ENCODE measurements at regions not wholly inside any gene's neighbourhood (a gene's known extent, or its start where the extent isn't known, plus 50 kb on each side); places are given as distances from the start of the nearest gene placed in this dataset.

GRCh38 chr6:165742047-165742446 lies 79.0 kb upstream of the PDE10A start:
- no peak for DNase-seq

DNA sequence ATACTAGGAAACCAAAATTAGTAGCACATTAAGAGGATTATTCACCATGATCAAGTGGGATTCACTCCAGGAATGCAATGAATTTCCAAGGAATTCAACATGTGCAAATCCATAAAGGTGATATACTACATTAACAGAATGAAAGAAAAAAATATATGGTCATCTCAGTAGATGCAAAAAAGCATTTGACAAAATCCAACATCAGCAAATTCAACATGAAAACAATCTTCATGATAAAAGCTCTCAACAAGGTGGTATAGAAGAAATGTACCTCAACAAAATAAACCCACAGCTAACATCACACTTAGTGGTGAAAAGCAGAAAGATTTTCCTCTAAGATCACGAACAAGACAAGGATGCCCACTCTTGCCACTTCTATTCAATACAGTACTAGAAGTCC lies 74.4 kb upstream of the PDE10A start:
- DNase-seq, result no peak

DNA sequence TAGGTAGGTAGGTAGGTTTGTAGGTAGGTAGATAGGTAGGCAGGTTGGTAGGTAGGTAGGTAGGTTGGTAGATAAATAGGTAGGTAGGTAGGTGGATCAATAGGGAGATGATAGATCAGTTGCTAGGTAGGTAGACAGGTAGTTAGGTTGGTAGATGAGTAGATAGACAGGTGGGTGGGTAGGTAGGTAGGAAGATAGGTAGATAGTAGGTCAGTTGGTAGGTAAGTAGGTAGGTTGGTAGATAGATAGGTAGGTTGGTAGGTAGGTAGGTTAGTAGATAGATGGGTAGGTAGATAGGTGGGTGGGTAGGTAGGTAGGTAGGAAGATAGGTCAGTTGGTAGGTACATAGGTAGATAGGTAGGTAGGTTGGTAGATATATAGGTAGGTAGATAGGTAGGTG lies 72.0 kb upstream of the PDE10A start:
- no peak for DNase-seq

GRCh38 chr6:165733489-165733791 lies 70.4 kb upstream of the PDE10A start:
- no peak for DNase-seq

GRCh38 chr6:165732696-165733488 lies 69.9 kb upstream of the PDE10A start:
- DNase-seq, result no peak

- no peak for DNase-seq
These were observed 66.4 kb upstream of the PDE10A start for GRCh38 chr6:165729307-165729936.

DNA sequence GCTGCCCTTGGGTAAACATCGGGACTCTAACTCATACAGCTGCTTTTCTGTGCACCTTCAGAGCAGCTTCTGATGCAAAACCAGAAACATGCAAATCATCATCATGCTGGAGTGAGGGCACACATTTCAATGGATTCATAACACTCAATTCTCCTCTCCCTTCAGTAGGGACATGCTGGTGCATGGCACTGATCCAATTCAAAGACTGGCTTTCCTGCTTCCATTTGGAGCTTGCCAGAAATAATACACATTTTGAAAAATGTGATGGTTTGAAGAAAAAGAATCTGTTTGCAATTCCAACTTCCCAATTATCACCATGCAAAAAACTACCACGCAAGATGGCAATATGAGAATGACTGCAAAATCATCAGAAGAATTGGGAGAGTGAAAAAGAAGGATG lies 65.2 kb upstream of the PDE10A start:
- no peak for DNase-seq

- no peak for DNase-seq
These were observed 63.9 kb upstream of the PDE10A start for GRCh38 chr6:165726965-165727381.

GRCh38 chr6:165726290-165726875 lies 63.3 kb upstream of the PDE10A start:
- no peak for DNase-seq

DNA sequence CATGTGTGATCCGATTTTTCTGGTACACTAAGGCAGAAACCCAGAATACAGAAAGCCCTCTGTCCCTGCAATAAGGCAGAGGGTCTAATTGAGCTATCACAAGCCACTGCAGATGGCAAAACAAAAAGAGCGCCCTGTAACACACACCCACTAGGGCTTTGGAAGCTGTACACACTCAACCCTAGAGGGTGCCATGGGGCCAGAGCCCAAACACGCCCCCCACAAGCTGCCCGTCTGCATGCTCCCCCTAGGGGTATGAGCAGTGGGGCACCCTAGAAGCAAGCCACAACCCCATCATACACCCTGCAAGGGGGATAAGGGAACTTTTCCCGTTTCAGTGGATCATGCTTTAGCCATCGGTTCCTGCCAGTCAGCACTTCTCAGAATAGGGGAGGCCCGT lies 62.2 kb upstream of the PDE10A start:
- no peak for DNase-seq

DNA sequence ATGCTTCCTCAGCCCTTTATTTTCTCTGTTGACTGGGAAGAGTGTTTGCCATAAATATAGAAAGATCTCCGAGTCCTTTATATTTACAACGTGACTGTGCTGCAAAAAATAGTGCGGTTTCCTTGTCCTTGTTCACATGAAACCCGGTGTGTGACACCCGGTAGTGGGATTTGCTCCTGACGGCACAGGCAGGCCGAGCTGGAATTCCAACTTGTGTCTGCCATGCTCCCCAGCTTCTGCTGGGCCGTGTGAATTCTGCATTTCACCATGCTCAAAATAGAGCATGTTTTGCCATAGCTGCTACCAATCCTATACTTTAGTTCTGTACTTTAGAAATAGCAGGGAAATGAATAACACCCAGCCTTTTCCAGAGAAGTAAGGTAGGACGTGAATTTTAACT lies 60.3 kb upstream of the PDE10A start:
- no peak for DNase-seq

DNA sequence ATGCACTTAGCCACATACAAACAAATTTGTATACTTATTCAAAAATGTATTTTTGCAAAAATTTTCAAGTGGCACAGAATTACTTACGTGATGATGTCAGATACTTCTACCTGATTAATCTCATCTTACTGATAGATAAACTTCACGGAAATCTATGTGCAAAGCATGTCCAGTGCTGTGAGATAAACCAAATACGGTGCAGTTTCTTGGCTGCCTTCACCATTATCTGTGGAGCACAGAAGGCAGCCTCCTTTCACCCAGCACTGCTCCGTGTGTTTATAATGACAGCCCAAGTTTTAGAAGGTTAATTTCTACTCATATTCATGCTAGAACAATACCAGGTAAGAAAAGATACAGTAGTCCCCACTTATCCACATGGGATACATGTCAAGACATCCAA lies 59.0 kb upstream of the PDE10A start:
- DNase-seq, result no peak

DNA sequence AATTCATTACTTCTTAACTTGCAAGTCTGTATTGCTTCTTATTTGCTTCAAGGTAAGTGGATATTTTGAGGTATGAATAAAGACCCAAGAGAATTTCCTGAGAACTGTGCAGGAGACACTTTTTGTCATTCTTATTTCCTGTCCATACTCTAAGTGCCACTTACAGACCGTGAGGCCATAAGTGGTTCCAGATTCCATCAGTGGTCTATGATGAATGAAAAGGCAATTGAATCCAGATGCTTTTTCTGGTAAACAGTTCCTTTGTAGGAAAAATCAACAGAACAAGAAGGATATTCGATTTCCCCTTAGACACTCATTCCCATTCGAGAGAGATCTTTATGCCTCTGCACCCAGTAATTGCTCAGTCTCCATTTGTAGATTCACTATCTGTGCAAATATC lies 58.3 kb upstream of the PDE10A start:
- DNase-seq, result no peak

DNA sequence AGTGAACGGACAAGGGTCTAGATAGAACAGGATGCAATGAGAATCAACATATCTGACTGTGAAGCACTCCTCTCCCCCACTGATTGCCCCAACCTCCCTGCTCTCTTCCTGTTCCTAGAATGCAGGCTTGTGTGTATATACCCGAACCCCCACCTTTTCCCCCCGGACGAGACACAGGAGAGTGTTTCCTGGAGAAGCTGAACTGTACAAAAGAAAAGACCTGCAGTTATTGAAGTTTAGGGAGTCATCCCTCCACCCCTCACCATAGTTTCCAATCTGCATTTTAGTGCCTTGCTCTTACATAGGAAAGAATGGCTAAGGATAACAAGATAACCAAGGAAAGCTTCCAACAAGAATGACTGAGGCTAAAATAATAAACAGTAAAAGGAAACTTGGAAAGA lies 55.5 kb upstream of the PDE10A start:
- DNase-seq, result no peak

DNA sequence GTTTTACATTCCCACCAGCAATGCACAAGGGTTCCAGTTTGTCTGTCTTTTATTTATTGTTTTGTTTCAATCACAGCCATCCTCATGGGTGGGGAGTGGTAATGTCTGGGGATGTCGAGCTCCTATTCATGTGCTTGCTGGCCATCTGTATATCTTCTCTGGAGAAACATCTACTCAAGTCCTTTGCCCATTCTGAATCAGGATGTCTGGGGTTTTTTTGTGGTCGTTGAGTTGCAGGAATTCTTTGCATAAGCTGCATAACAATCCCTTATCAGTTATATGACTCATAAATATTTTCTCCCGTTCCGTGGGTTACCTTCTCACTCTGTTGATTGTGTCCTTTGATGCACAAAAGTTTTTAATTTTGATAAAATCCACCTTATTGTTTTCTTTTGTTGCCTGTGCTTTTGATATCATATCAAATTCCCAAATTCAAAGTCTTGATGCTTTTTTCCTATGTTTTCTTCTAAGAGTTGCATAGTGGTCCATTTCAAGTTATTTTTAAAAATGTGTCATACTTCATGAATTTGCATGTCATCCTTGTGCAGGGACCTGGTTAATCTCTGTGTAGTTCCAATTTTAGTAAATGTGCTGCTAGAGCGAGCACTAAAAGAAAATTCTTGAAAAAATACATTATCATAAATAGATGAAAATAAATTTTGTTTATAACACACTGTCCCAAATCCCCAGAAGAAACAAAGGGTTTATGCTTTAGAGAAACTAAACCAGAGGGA lies 54.9 kb upstream of the PDE10A start:
- no peak for DNase-seq

GRCh38 chr6:165716886-165717285 lies 53.8 kb upstream of the PDE10A start:
- no peak for DNase-seq

DNA sequence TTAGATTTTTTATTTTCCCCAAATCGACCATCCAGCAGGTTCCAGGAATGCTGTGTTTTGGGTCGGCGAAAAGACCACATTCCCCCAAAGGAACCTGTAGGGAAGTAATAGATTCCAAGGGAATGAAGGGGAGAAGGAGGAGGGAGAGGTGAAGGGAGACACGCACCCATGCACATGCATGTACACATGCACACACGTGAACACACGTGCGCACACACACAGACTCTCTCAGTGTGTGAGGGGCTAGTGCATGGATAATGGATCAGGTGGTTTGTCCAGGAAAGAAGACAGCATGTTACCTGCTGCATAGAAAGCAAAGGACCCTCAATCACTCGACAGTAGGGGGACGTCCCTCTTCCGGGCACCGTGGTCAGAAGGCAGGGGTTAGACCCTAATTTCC lies 52.4 kb upstream of the PDE10A start:
- no peak for DNase-seq

- DNase-seq, result no peak
These were observed 51.9 kb upstream of the PDE10A start for GRCh38 chr6:165714907-165715306.

DNA sequence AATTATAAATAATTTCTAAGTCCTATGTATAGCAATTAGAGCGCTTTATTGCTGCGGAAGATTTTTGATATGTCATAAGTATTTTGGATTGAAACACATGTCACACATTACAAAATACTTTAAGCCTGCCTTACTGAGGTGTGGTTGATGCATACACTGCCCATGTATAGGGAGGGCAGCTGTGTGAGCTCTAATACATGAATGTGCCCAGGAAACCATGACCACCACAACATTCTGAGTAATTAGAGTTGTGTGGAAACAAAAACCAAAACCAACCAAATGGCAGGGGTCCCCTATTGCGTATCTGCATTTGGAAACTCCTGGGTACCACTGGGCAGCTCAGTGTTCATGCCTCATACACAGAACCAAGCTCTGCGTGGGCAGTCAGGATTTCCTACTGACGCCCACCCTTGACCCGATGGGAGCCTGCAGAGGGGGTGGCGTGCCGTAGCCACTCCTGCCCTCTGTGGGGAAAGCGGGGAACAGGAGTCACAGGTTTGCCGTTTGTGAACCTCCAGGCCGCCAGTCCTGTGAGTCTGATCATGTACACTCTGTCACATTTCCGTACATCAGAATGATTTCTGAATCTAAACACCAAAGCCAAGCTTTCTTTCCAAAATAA lies 50.9 kb upstream of the PDE10A start:
- DNase-seq, result no peak

Measured in CD4-positive, alpha-beta T cell treated with Interleukin-15 for 1 hour (primary cell).